ENCODE measurements at regions not wholly inside any gene's neighbourhood (a gene's known extent, or its start where the extent isn't known, plus 50 kb on each side); places are given as distances from the start of the nearest gene placed in this dataset.

DNA sequence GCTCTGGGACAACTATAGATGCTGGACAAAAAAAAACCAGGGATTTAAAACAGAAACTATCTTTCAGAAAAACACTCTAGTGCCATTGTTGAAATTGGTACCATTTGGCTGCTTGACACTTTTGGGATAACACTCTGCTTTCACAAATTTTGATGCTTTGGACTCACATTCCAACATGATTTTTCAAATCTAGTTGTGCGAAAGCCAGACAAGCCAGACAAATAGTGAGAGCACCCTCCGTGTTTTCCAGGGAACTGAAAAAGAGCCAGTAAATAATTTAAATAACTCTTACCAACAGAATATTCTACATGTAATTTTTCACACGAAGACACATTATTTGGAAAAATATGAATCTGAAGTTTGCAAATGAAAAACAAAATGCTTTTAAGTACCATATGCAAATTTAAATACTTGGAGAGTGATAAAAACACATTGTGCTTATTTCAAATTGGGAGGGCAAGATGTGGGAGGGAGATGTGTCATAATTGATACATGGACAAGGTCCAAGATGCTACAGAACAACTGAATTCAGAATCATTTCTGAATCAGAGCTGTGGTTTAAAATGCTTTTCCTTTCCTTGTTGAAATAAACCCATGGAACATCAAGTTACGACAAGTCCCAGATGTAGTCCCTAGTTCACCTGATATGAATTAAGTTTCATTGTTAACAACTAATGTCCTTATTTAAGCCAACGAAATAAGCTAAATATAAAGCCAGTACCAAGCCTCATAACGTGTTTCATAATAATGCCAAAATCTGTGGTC lies 144.2 kb upstream of the SOX2 start:
- TF ChIP-seq, protein P1, sequence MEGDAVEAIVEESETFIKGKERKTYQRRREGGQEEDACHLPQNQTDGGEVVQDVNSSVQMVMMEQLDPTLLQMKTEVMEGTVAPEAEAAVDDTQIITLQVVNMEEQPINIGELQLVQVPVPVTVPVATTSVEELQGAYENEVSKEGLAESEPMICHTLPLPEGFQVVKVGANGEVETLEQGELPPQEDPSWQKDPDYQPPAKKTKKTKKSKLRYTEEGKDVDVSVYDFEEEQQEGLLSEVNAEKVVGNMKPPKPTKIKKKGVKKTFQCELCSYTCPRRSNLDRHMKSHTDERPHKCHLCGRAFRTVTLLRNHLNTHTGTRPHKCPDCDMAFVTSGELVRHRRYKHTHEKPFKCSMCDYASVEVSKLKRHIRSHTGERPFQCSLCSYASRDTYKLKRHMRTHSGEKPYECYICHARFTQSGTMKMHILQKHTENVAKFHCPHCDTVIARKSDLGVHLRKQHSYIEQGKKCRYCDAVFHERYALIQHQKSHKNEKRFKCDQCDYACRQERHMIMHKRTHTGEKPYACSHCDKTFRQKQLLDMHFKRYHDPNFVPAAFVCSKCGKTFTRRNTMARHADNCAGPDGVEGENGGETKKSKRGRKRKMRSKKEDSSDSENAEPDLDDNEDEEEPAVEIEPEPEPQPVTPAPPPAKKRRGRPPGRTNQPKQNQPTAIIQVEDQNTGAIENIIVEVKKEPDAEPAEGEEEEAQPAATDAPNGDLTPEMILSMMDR (IDR thresholded peaks at IDR 0.05) = no peak
- TF ChIP-seq POLR2A (IDR thresholded peaks at IDR 0.05) = no peak

Measured in testis (tissue), 2 donors.